Mesenchymal stem cell (in vitro differentiated cells and primary cell): ENCODE measurements at regions not wholly inside any gene's neighbourhood (a gene's known extent, or its start where the extent isn't known, plus 50 kb on each side); places are given as distances from the start of the nearest gene placed in this dataset.

Experiments
- DNase-seq: peaks from one replicate; pipeline ENCODE4 v3.0.0-alpha.2; 2013
- H2AFZ ChIP-seq: one replicate; pipeline ENCODE4 v1.6.1; 2013; ENCODE audit warnings: low read depth, mild to moderate bottlenecking, control low read depth, inconsistent platforms, low read length, moderate library complexity
- H2AK5ac ChIP-seq: 2 replicates; pipeline ENCODE4 v1.6.1; 2013; ENCODE audit warnings: low read length, moderate library complexity, mild to moderate bottlenecking, inconsistent platforms; ENCODE audit not compliant: severe bottlenecking
- H2BK120ac ChIP-seq: one replicate; pipeline ENCODE4 v1.6.1; 2013; ENCODE audit warnings: low read depth, mild to moderate bottlenecking, inconsistent platforms, low read length, moderate library complexity
- H2BK12ac ChIP-seq, 2 experiments: one replicate each; pipeline ENCODE4 v1.6.1; 2013; ENCODE audit warnings: inconsistent platforms in 2 of 2, low read length in 2 of 2, mild to moderate bottlenecking in 2 of 2, moderate library complexity in 2 of 2, control low read depth in 1 of 2
- H2BK15ac ChIP-seq: one replicate; pipeline ENCODE4 v1.6.1; 2013; ENCODE audit warnings: mild to moderate bottlenecking, low read depth, inconsistent platforms; ENCODE audit not compliant: poor library complexity, severe bottlenecking
- H2BK5ac ChIP-seq: 2 replicates; pipeline ENCODE4 v1.6.1; 2013; ENCODE audit warnings: low read depth, mild to moderate bottlenecking, low read length, control low read depth, inconsistent platforms; ENCODE audit not compliant: poor library complexity, severe bottlenecking
- H3K14ac ChIP-seq, 2 experiments: one replicate each; pipeline ENCODE4 v1.6.1; 2013; ENCODE audit warnings: inconsistent platforms in 2 of 2, low read length in 2 of 2, control low read depth in 1 of 2, mild to moderate bottlenecking in 1 of 2, moderate library complexity in 1 of 2
- H3K18ac ChIP-seq, 2 experiments: one replicate each; pipeline ENCODE4 v1.6.1; 2013; ENCODE audit warnings: inconsistent platforms in 2 of 2, low read length in 2 of 2, control low read depth in 1 of 2, low read depth in 1 of 2, mild to moderate bottlenecking in 1 of 2
- H3K23ac ChIP-seq, 2 experiments: one replicate each; pipeline ENCODE4 v1.6.1; 2013; ENCODE audit warnings: inconsistent platforms in 2 of 2, low read length in 2 of 2, mild to moderate bottlenecking in 2 of 2, moderate library complexity in 2 of 2, control low read depth in 1 of 2
- H3K27ac ChIP-seq: 2 replicates; pipeline ENCODE4 v1.5.1; 2013; ENCODE audit warnings: mild to moderate bottlenecking, moderate library complexity, low read length, control low read depth, inconsistent platforms; ENCODE audit not compliant: poor library complexity, severe bottlenecking
- H3K27me3 ChIP-seq, 2 experiments: 2 replicates each; pipeline versions ENCODE4 v1.6.1 to v1.7.0; 2013; ENCODE audit warnings: low read length in 2 of 2, mild to moderate bottlenecking in 2 of 2, moderate library complexity in 2 of 2, control low read depth in 1 of 2, inconsistent platforms in 1 of 2; ENCODE audit not compliant: control insufficient read depth in 1 of 2, insufficient read depth in 1 of 2
- H3K36me3 ChIP-seq, 2 experiments: 2 replicates each; pipeline versions ENCODE4 v1.6.1 to v1.7.0; 2013; ENCODE audit warnings: low read length in 2 of 2, control low read depth in 1 of 2, inconsistent platforms in 1 of 2, low read depth in 1 of 2, mild to moderate bottlenecking in 1 of 2; ENCODE audit not compliant: insufficient read depth in 2 of 2, control insufficient read depth in 1 of 2
- H3K4ac ChIP-seq, 2 experiments: one replicate each; pipeline ENCODE4 v1.6.1; 2013; ENCODE audit warnings: inconsistent platforms in 2 of 2, low read length in 2 of 2, mild to moderate bottlenecking in 2 of 2, moderate library complexity in 2 of 2, control low read depth in 1 of 2, low read depth in 1 of 2
- H3K4me1 ChIP-seq: 2 replicates; pipeline ENCODE4 v1.6.1; 2013; ENCODE audit warnings: low read depth, low read length, control low read depth; ENCODE audit not compliant: control insufficient read depth, insufficient read depth
- H3K4me2 ChIP-seq: 2 replicates; pipeline ENCODE4 v1.6.1; 2013; ENCODE audit warnings: low read length, mild to moderate bottlenecking, inconsistent platforms; ENCODE audit not compliant: poor library complexity, severe bottlenecking
- H3K4me3 ChIP-seq, 2 experiments: 2 replicates each; pipeline versions ENCODE4 v1.5.1 to v1.7.0; 2013; ENCODE audit warnings: low read length in 2 of 2, mild to moderate bottlenecking in 2 of 2, control low read depth in 1 of 2, low read depth in 1 of 2; ENCODE audit not compliant: insufficient read depth in 1 of 2
- H3K79me1 ChIP-seq: replicated peaks from 2 replicates; pipeline ENCODE4 v1.6.1; 2013; ENCODE audit warnings: mild to moderate bottlenecking, control low read depth, low read length, inconsistent platforms; ENCODE audit not compliant: poor library complexity, severe bottlenecking
- H3K9ac ChIP-seq: 2 replicates; pipeline ENCODE4 v1.7.0; 2013; ENCODE audit warnings: mild to moderate bottlenecking, low read length, moderate library complexity
- H3K9me3 ChIP-seq: 2 replicates; pipeline ENCODE4 v1.7.0; 2013; ENCODE audit warnings: mild to moderate bottlenecking, low read length; ENCODE audit not compliant: control insufficient read depth
- H4K8ac ChIP-seq: one replicate; pipeline ENCODE4 v1.6.1; 2013; ENCODE audit warnings: inconsistent platforms, mild to moderate bottlenecking, low read length, moderate library complexity
- H4K91ac ChIP-seq: one replicate; pipeline ENCODE4 v1.6.1; 2013; ENCODE audit warnings: mild to moderate bottlenecking, low read length, inconsistent platforms
- WGBS: methylation state at CpG from one replicate; pipeline ENCODE4 v1.1.7; 2013; ENCODE audit warnings: mixed read lengths; 5-methylcytosine and 5-hydroxymethylcytosine counted together

- H3K18ac ChIP-seq, result peak overlapping the region; percentile 70 to 85
- peak overlapping the region; percentile 93 for H4K8ac ChIP-seq
- H3K36me3 ChIP-seq, result no peaks in the 10 kb centered on the region
- H3K4me1 ChIP-seq, result peaks cover 21% of the 10 kb centered on the region
- no peaks in the 10 kb centered on the region for H3K27me3 ChIP-seq
- peak overlapping the region; percentile 11 for H2BK120ac ChIP-seq
- no peak overlapping the region for H3K23ac ChIP-seq
- peak overlapping the region; percentile 52 for H4K91ac ChIP-seq
- H2BK12ac ChIP-seq, result peak overlapping the region; percentile 94 to 99
- WGBS, result 39% methylated on average over 5 of the region's 5 CpGs
- H2BK5ac ChIP-seq, result no peak overlapping the region
- H3K4me3 ChIP-seq, result peak overlapping the region; percentile 28 to 75
- H3K9ac ChIP-seq, result peak overlapping the region; percentile 91
- H2BK15ac ChIP-seq, result peak overlapping the region; percentile 80
- H2AFZ ChIP-seq, result peak overlapping the region; percentile 16
- H3K4ac ChIP-seq, result peak overlapping the region in 1 of 2 experiments; percentile 6
- no peaks in the 10 kb centered on the region for H3K9me3 ChIP-seq
- H3K14ac ChIP-seq, result no peak overlapping the region
- H3K4me2 ChIP-seq, result peak overlapping the region; percentile 84
- H2AK5ac ChIP-seq, result peak overlapping the region; percentile 56
- H3K27ac ChIP-seq, result peak overlapping the region; percentile 47
- no peak for DNase-seq
- no peaks in the 10 kb centered on the region for H3K79me1 ChIP-seq
Observed at GRCh38 chr6:37101991-37102298, 68.0 kb upstream of the PIM1 start.

GRCh38 chr6:37102299-37103168 lies 67.4 kb upstream of the PIM1 start:
- Histone ChIP-seq H3K27me3 (no peaks in the 10 kb centered on the region), H4K91ac (peak overlapping the region; percentile 87), H3K4me3 (peak overlapping the region; percentile 50 to 75), H2AK5ac (peak overlapping the region; percentile 56), H3K14ac (no peak overlapping the region), H2BK5ac (no peak overlapping the region), H3K9ac (peak overlapping the region; percentile 91), H3K36me3 (no peaks in the 10 kb centered on the region), H2AFZ (peak overlapping the region; percentile 16), H3K27ac (peak overlapping the region; percentile 61), H3K4me1 (peaks cover 21% of the 10 kb centered on the region), H3K18ac (peak overlapping the region; percentile 70 to 85), H3K4me2 (peak overlapping the region; percentile 84), H2BK12ac (peak overlapping the region; percentile 94 to 99), H3K79me1 (no peaks in the 10 kb centered on the region), H4K8ac (peak overlapping the region; percentile 93), H3K4ac (peak overlapping the region; percentile 6 to 83), H2BK15ac (peak overlapping the region; percentile 73), H3K23ac (no peak overlapping the region), H2BK120ac (peak overlapping the region; percentile 93), H3K9me3 (no peaks in the 10 kb centered on the region)
- peak; percentile 98 for DNase-seq
- WGBS, result 1% methylated on average over 27 of the region's 36 CpGs

- 67% methylated on average over 10 of the region's 10 CpGs for WGBS
- H4K8ac ChIP-seq, result peak overlapping the region; percentile 69
- peak overlapping the region; percentile 69 for H3K4me2 ChIP-seq
- no peak overlapping the region for H3K23ac ChIP-seq
- peak overlapping the region in 1 of 2 experiments; percentile 75 for H3K4me3 ChIP-seq
- H3K9me3 ChIP-seq, result no peaks in the 10 kb centered on the region
- H4K91ac ChIP-seq, result peak overlapping the region; percentile 92
- H3K79me1 ChIP-seq, result no peaks in the 10 kb centered on the region
- peak overlapping the region; percentile 91 for H3K9ac ChIP-seq
- H3K18ac ChIP-seq, result peak overlapping the region; percentile 29 to 85
- H2BK120ac ChIP-seq, result peak overlapping the region; percentile 61
- peak overlapping the region; percentile 61 for H3K27ac ChIP-seq
- peak overlapping the region; percentile 5 for H2BK5ac ChIP-seq
- DNase-seq, result peak; percentile 33
- peaks cover 21% of the 10 kb centered on the region for H3K4me1 ChIP-seq
- H3K27me3 ChIP-seq, result no peaks in the 10 kb centered on the region
- peak overlapping the region; percentile 77 for H2AK5ac ChIP-seq
- H3K14ac ChIP-seq, result no peak overlapping the region
- H2BK12ac ChIP-seq, result peak overlapping the region; percentile 50 to 91
- H2BK15ac ChIP-seq, result no peak overlapping the region
- no peak overlapping the region for H2AFZ ChIP-seq
- H3K36me3 ChIP-seq, result no peaks in the 10 kb centered on the region
- peak overlapping the region; percentile 56 to 91 for H3K4ac ChIP-seq
Observed at GRCh38 chr6:37103169-37104039, 66.5 kb upstream of the PIM1 start.

GRCh38 chr6:37104824-37105147 lies 65.2 kb upstream of the PIM1 start:
- 55% methylated on average over 1 of the region's 2 CpGs for WGBS
- Histone ChIP-seq H2AFZ (no peak overlapping the region), H3K18ac (no peak overlapping the region), H3K79me1 (no peaks in the 10 kb centered on the region), H3K9ac (peak overlapping the region; percentile 44), H3K9me3 (no peaks in the 10 kb centered on the region), H3K27me3 (no peaks in the 10 kb centered on the region), H3K4ac (peak overlapping the region in 1 of 2 experiments; percentile 4), H2BK120ac (no peak overlapping the region), H3K4me3 (no peak overlapping the region), H2BK12ac (no peak overlapping the region), H4K8ac (no peak overlapping the region), H3K14ac (no peak overlapping the region), H2BK5ac (no peak overlapping the region), H2AK5ac (peak overlapping the region; percentile 35), H4K91ac (no peak overlapping the region), H3K4me1 (peaks cover 24% of the 10 kb centered on the region), H3K27ac (no peak overlapping the region), H2BK15ac (no peak overlapping the region), H3K23ac (no peak overlapping the region), H3K36me3 (no peaks in the 10 kb centered on the region), H3K4me2 (no peak overlapping the region)
- no peak for DNase-seq
